ENCODE measurements at regions not wholly inside any gene's neighbourhood (a gene's known extent, or its start where the extent isn't known, plus 50 kb on each side); places are given as distances from the start of the nearest gene placed in this dataset.
"Not testable (repeated sequence)": the region's sequence is repeated elsewhere in the genome, so short reads cannot be mapped to it uniquely, and the experiment has no call there.

DNA sequence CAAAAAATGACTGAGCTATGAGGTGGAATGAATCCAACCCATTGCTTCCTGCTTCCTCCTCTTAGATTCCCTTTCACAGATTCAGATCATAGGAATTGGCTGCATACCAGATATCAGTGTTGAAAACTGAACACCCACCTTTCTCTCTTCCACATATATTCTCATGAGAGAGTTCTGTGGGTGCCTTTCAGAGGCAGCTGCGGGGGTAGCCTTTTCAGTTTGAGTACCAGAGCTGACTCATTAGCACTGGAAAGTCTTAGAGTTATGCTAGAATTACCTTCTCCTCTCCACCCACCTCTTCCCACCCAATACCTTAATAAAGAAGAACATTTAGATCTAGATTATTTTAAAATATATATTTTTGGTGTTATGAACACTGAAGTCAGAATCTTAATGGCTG, 495.4 kb upstream of the SEL1L start:
- intact Hi-C loops (cut with micrococcal nuclease), result no loop called here
- Mint-ChIP-seq H3K4me1 (no peaks in the 10 kb centered on the region), H3K36me3 (no peaks in the 10 kb centered on the region), H3K27me3 (ENCODE audit: low read depth in 3 of 3) (no peaks in the 10 kb centered on the region), H3K27ac (no peak overlapping the region), H3K4me3 (no peak overlapping the region), H3K9me3 (peaks cover 3 to 27% (median 17%) of the 10 kb centered on the region in 7 donors)
- DNase-seq, result no peak
- Histone ChIP-seq H3K79me2 (ENCODE audit: insufficient read depth, low read length) (no peaks in the 10 kb centered on the region), H3K4me1 (ENCODE audit: control insufficient read depth in 1 of 2, insufficient read depth in 2 of 2, low read length in 2 of 2) (no peaks in the 10 kb centered on the region), H3K36me3 (replicated peaks in 1 of 2; ENCODE audit: control insufficient read depth in 1 of 2, insufficient read depth in 2 of 2, low read length in 2 of 2) (no peaks in the 10 kb centered on the region), H3K27me3 (ENCODE audit: control insufficient read depth in 2 of 2, insufficient read depth in 2 of 2, low read length in 2 of 2) (no peaks in the 10 kb centered on the region), H3K9me3 (replicated peaks in 1 of 2; ENCODE audit: control insufficient read depth in 1 of 2, insufficient read depth in 1 of 2, low read length in 2 of 2) (peaks cover 17 to 20% of the 10 kb centered on the region in 2 donors), H3K4me3 (replicated peaks in 1 of 3; ENCODE audit: low read depth in 2 of 3, low read length in 3 of 3) (no peak overlapping the region), H4K20me1 (ENCODE audit: insufficient read depth, low read length) (no peaks in the 10 kb centered on the region), H2AFZ (ENCODE audit: insufficient read depth, low read depth, low read length, poor library complexity, severe bottlenecking) (no peak overlapping the region), H3K9ac (ENCODE audit: insufficient read depth, low read length, poor library complexity, severe bottlenecking) (no peak overlapping the region), H3K27ac (ENCODE audit: low read depth in 1 of 2, low read length in 2 of 2) (no peak overlapping the region), H3K4me2 (replicated peaks; ENCODE audit: extremely low read depth, low read length, poor library complexity, severe bottlenecking) (no peak overlapping the region)
- TF ChIP-seq, protein P1, sequence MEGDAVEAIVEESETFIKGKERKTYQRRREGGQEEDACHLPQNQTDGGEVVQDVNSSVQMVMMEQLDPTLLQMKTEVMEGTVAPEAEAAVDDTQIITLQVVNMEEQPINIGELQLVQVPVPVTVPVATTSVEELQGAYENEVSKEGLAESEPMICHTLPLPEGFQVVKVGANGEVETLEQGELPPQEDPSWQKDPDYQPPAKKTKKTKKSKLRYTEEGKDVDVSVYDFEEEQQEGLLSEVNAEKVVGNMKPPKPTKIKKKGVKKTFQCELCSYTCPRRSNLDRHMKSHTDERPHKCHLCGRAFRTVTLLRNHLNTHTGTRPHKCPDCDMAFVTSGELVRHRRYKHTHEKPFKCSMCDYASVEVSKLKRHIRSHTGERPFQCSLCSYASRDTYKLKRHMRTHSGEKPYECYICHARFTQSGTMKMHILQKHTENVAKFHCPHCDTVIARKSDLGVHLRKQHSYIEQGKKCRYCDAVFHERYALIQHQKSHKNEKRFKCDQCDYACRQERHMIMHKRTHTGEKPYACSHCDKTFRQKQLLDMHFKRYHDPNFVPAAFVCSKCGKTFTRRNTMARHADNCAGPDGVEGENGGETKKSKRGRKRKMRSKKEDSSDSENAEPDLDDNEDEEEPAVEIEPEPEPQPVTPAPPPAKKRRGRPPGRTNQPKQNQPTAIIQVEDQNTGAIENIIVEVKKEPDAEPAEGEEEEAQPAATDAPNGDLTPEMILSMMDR (IDR thresholded peaks at IDR 0.05), result no peak
- no CpG with 5 or more reads among the region's 1 CpG for WGBS (ENCODE audit: insufficient coverage)

DNA sequence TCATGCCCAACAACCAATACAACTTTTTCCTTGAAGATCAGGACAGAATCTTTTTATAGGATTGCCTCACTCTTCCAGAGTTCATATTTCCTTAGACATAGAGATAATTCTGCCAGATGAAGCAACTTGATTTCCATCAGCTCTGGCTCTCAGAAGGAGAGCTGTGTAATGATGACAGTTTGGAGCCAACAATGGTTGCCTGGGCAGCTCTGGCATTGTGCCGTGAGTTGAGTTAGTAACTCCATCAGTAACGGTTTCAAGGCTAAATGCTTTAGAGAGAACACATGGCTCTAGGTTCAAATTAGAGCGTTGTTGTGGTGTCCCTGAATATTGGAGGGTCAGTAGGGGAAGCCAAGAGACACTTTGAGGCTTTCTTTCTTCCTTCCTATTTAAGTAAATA, 501.7 kb upstream of the SEL1L start:
- DNase-seq, result no peak
- no peaks in the 10 kb centered on the region for H3K9me3 ChIP-seq (replicated peaks in 1 of 2; ENCODE audit: control insufficient read depth in 1 of 2, insufficient read depth in 1 of 2, low read length in 2 of 2)
- H3K4me3 ChIP-seq (replicated peaks in 1 of 3; ENCODE audit: low read depth in 2 of 3, low read length in 3 of 3), result no peak overlapping the region
- H3K4me2 ChIP-seq (replicated peaks; ENCODE audit: extremely low read depth, low read length, poor library complexity, severe bottlenecking), result no peak overlapping the region
- TF ChIP-seq, protein P1 (IDR thresholded peaks at IDR 0.05), result no peak
- intact Hi-C loops (cut with micrococcal nuclease), result no loop called here
- WGBS (ENCODE audit: insufficient coverage), result no CpG with 5 or more reads among the region's 3 CpGs
- H3K4me1 Mint-ChIP-seq, result no peaks in the 10 kb centered on the region
- H3K4me3 Mint-ChIP-seq, result no peak overlapping the region
- no peaks in the 10 kb centered on the region for H3K4me1 ChIP-seq (ENCODE audit: control insufficient read depth in 1 of 2, insufficient read depth in 2 of 2, low read length in 2 of 2)
- no peak overlapping the region for H3K9ac ChIP-seq (ENCODE audit: insufficient read depth, low read length, poor library complexity, severe bottlenecking)
- no peaks in the 10 kb centered on the region for H3K79me2 ChIP-seq (ENCODE audit: insufficient read depth, low read length)
- peaks cover 0 to 5% (median 2%) of the 10 kb centered on the region in 7 donors for H3K9me3 Mint-ChIP-seq
- H3K36me3 ChIP-seq (replicated peaks in 1 of 2; ENCODE audit: control insufficient read depth in 1 of 2, insufficient read depth in 2 of 2, low read length in 2 of 2), result no peaks in the 10 kb centered on the region
- H3K27ac ChIP-seq (ENCODE audit: low read depth in 1 of 2, low read length in 2 of 2), result no peak overlapping the region
- no peaks in the 10 kb centered on the region for H3K36me3 Mint-ChIP-seq
- no peak overlapping the region for H2AFZ ChIP-seq (ENCODE audit: insufficient read depth, low read depth, low read length, poor library complexity, severe bottlenecking)
- no peak overlapping the region for H3K27ac Mint-ChIP-seq
- no peaks in the 10 kb centered on the region for H3K27me3 ChIP-seq (ENCODE audit: control insufficient read depth in 2 of 2, insufficient read depth in 2 of 2, low read length in 2 of 2)
- no peaks in the 10 kb centered on the region for H4K20me1 ChIP-seq (ENCODE audit: insufficient read depth, low read length)
- H3K27me3 Mint-ChIP-seq (ENCODE audit: low read depth in 3 of 3), result no peaks in the 10 kb centered on the region

- H3K9me3 ChIP-seq (replicated peaks in 1 of 2; ENCODE audit: control insufficient read depth in 1 of 2, insufficient read depth in 1 of 2, low read length in 2 of 2); H3K27me3 Mint-ChIP-seq (ENCODE audit: low read depth in 3 of 3); H3K9ac ChIP-seq (ENCODE audit: insufficient read depth, low read length, poor library complexity, severe bottlenecking); intact Hi-C loops (cut with micrococcal nuclease); H3K4me1 ChIP-seq (ENCODE audit: control insufficient read depth in 1 of 2, insufficient read depth in 2 of 2, low read length in 2 of 2); H3K36me3 Mint-ChIP-seq; H3K4me3 ChIP-seq (replicated peaks in 1 of 3; ENCODE audit: low read depth in 2 of 3, low read length in 3 of 3); H3K4me3 Mint-ChIP-seq; H3K27ac Mint-ChIP-seq; H3K36me3 ChIP-seq (replicated peaks in 1 of 2; ENCODE audit: control insufficient read depth in 1 of 2, insufficient read depth in 2 of 2, low read length in 2 of 2); H3K4me2 ChIP-seq (replicated peaks; ENCODE audit: extremely low read depth, low read length, poor library complexity, severe bottlenecking); H4K20me1 ChIP-seq (ENCODE audit: insufficient read depth, low read length); H3K4me1 Mint-ChIP-seq; H2AFZ ChIP-seq (ENCODE audit: insufficient read depth, low read depth, low read length, poor library complexity, severe bottlenecking); H3K27ac ChIP-seq (ENCODE audit: low read depth in 1 of 2, low read length in 2 of 2); H3K9me3 Mint-ChIP-seq; H3K79me2 ChIP-seq (ENCODE audit: insufficient read depth, low read length); H3K27me3 ChIP-seq (ENCODE audit: control insufficient read depth in 2 of 2, insufficient read depth in 2 of 2, low read length in 2 of 2); DNase-seq: not testable (repeated sequence)
- no CpG with 5 or more reads among the region's 3 CpGs for WGBS (ENCODE audit: insufficient coverage)
Observed at GRCh38 chr14:82038066-82038465, 504.4 kb upstream of the SEL1L start.

All from CD14-positive monocyte (primary cell).